GM23338 (cell line): ENCODE measurements at regions not wholly inside any gene's neighbourhood (a gene's known extent, or its start where the extent isn't known, plus 50 kb on each side); places are given as distances from the start of the nearest gene placed in this dataset.

Experiments
- ATAC-seq: fragments of 200-7000 bp; cut with Tn5 transposase; 3 replicates; pipeline ENCODE4 v1.9.1; 2020
- DNase-seq: peaks from one replicate; pipeline ENCODE4 v3.0.0-alpha.2; 2015; ENCODE audit warnings: low spot score
- H2AFZ ChIP-seq: fragments of 200-600 bp; sonication (generic); 2 replicates; pipeline ENCODE4 v1.8.0; 2016; ENCODE audit warnings: antibody characterized with exemption, mild to moderate bottlenecking, moderate library complexity
- H3F3A ChIP-seq: fragments of 200-600 bp; sonication (generic); replicated peaks from 2 replicates; pipeline ENCODE4 v1.8.0; 2017; ENCODE audit warnings: antibody characterized with exemption, mixed run types, low read depth
- H3K27ac ChIP-seq: fragments of 200-600 bp; sonication (generic); 2 replicates; pipeline ENCODE4 v1.6.1; 2016; ENCODE audit warnings: low read depth
- H3K27me3 ChIP-seq: fragments of 200-600 bp; sonication (generic); 2 replicates; pipeline ENCODE4 v1.8.0; 2016; ENCODE audit warnings: mild to moderate bottlenecking, mixed run types, moderate library complexity; ENCODE audit not compliant: insufficient read depth
- H3K36me3 ChIP-seq: fragments of 200-600 bp; sonication (generic); 2 replicates; pipeline ENCODE4 v1.8.0; 2016; ENCODE audit warnings: mild to moderate bottlenecking; ENCODE audit not compliant: insufficient read depth
- H3K4me1 ChIP-seq: fragments of 200-600 bp; sonication (generic); 2 replicates; pipeline ENCODE4 v1.8.0; 2016; ENCODE audit warnings: mild to moderate bottlenecking, moderate library complexity; ENCODE audit not compliant: insufficient read depth
- H3K4me2 ChIP-seq: fragments of 200-600 bp; sonication (generic); 2 replicates; pipeline ENCODE4 v1.7.1; 2017; ENCODE audit warnings: mixed run types
- H3K4me3 ChIP-seq: fragments of 200-600 bp; sonication (generic); 2 replicates; pipeline ENCODE4 v1.6.1; 2016; ENCODE audit warnings: mixed run types
- H3K79me2 ChIP-seq: fragments of 200-600 bp; sonication (generic); replicated peaks from 2 replicates; pipeline ENCODE4 v1.8.0; 2017; ENCODE audit warnings: mild to moderate bottlenecking; ENCODE audit not compliant: insufficient read depth
- H3K9me2 ChIP-seq: fragments of 200-600 bp; sonication (generic); 2 replicates; pipeline ENCODE4 v1.8.0; 2017; ENCODE audit not compliant: insufficient read depth
- H4K20me1 ChIP-seq: fragments of 200-600 bp; sonication (generic); replicated peaks from 2 replicates; pipeline ENCODE4 v1.8.0; 2017; ENCODE audit warnings: mild to moderate bottlenecking; ENCODE audit not compliant: insufficient read depth
- H3K27ac Mint-ChIP-seq: 2 replicates; pipeline ENCODE4 v1.8.0; 2020; ENCODE audit warnings: inconsistent platforms, mild to moderate bottlenecking, moderate library complexity, mixed read lengths
- H3K27me3 Mint-ChIP-seq: 3 replicates; pipeline ENCODE4 v1.8.0; 2022; ENCODE audit warnings: low read depth, mild to moderate bottlenecking, moderate library complexity, mixed read lengths, inconsistent platforms; ENCODE audit not compliant: insufficient read depth, poor library complexity
- H3K36me3 Mint-ChIP-seq: 3 replicates; pipeline ENCODE4 v1.8.0; 2021; ENCODE audit warnings: low read depth, mild to moderate bottlenecking, inconsistent platforms, moderate library complexity, mixed read lengths
- H3K4me1 Mint-ChIP-seq: 3 replicates; pipeline ENCODE4 v1.8.0; 2020; ENCODE audit warnings: mild to moderate bottlenecking, inconsistent platforms, mixed read lengths
- H3K4me3 Mint-ChIP-seq: 3 replicates; pipeline ENCODE4 v1.8.0; 2021; ENCODE audit warnings: moderate library complexity, mild to moderate bottlenecking, inconsistent platforms, mixed read lengths
- H3K9me3 Mint-ChIP-seq: 3 replicates; pipeline ENCODE4 v1.8.0; 2020; ENCODE audit warnings: moderate library complexity, mild to moderate bottlenecking, inconsistent platforms, mixed read lengths
- CREB1 ChIP-seq: fragments of 250-450 bp; sonication (Bioruptor Pico); IDR thresholded peaks from 2 replicates; pipeline ENCODE4 v1.5.0; 2020; ENCODE audit warnings: low read depth, mild to moderate bottlenecking, moderate library complexity
- EZH2 ChIP-seq: fragments of 200-600 bp; sonication (generic); IDR thresholded peaks from one replicate; pipeline ENCODE4 v1.8.0; 2017; ENCODE audit warnings: antibody characterized with exemption, mild to moderate bottlenecking, low read depth; ENCODE audit not compliant: unreplicated experiment
- EZH2phosphoT487 ChIP-seq: fragments of 200-600 bp; sonication (generic); IDR thresholded peaks from one replicate; pipeline ENCODE4 v1.8.1; 2018; ENCODE audit warnings: antibody characterized with exemption; ENCODE audit not compliant: unreplicated experiment
- JUNB ChIP-seq: IDR thresholded peaks from one replicate; pipeline ENCODE4 v1.6.1; 2016; ENCODE audit warnings: antibody characterized with exemption; ENCODE audit not compliant: unreplicated experiment
- NANOG ChIP-seq: IDR thresholded peaks from 2 replicates; pipeline ENCODE4 v1.6.1; 2016; ENCODE audit warnings: antibody characterized with exemption, borderline replicate concordance
- POLR2AphosphoS5 ChIP-seq: IDR thresholded peaks from 2 replicates; pipeline ENCODE4 v1.6.1; 2016; ENCODE audit warnings: antibody characterized with exemption, low read depth
- STAT1 ChIP-seq: IDR thresholded peaks from one replicate; pipeline ENCODE4 v1.6.1; 2016; ENCODE audit warnings: antibody characterized with exemption; ENCODE audit not compliant: unreplicated experiment
- ZNF114 ChIP-seq: fragments of 250-450 bp; sonication (Bioruptor Pico); IDR thresholded peaks from 2 replicates; pipeline ENCODE4 v1.5.0; 2020; ENCODE audit warnings: mild to moderate bottlenecking, moderate library complexity
- ZNF331 ChIP-seq: fragments of 250-450 bp; sonication (Bioruptor Pico); IDR thresholded peaks from 2 replicates; pipeline ENCODE4 v1.5.0; 2020; ENCODE audit warnings: low read depth, mild to moderate bottlenecking, moderate library complexity
- TF ChIP-seq, protein P1 (sequence below): IDR thresholded peaks from 2 replicates; pipeline ENCODE4 v1.6.1; 2016; ENCODE audit warnings: antibody characterized with exemption
- TF ChIP-seq, protein P2 (sequence below), 2 experiments: fragments of 200-600 bp in 1 of 2; sonication (generic) in 1 of 2; conservative IDR thresholded peaks; 2 replicates each; pipeline versions ENCODE4 v1.5.1 to v1.6.1; 2016 to 2017; ENCODE audit warnings: antibody characterized with exemption in 2 of 2, low read depth in 2 of 2, mild to moderate bottlenecking in 2 of 2, moderate library complexity in 1 of 2
- TF ChIP-seq, protein P3 (sequence below): IDR thresholded peaks from one replicate; pipeline ENCODE4 v1.6.1; 2018; ENCODE audit warnings: antibody characterized with exemption; ENCODE audit not compliant: unreplicated experiment

DNA sequence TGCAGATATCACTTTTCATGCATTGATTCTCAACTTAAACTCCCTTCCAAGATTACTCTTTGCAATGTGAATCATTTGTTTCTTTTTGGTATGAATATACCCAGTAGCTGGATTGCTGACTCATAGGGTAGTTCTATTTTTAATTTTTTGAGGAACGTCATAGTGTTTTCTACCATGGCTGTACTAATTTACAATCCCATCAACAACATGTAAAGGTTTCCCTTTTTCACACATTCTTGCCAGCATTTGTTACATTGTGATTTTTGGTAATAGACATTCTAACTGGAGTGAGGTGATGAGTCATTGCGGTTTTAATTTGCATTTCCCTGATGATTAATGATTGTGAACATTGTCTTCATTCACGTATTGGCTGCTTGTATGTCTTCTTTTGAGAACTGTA is 126.7 kb downstream of the VCY1B start:
- H3F3A ChIP-seq: no peaks in the 10 kb centered on the region
- no peaks in the 10 kb centered on the region for H3K9me2 ChIP-seq
- no peaks in the 10 kb centered on the region; the same call in 2 of the 3 replicates for H3K9me3 Mint-ChIP-seq
- no peaks in the 10 kb centered on the region for H3K27me3 Mint-ChIP-seq
- H3K4me3 Mint-ChIP-seq: no peak overlapping the region
- no peaks in the 10 kb centered on the region for H3K36me3 Mint-ChIP-seq
- H3K4me2 ChIP-seq: no peak overlapping the region
- H2AFZ ChIP-seq: no peak overlapping the region
- no peaks in the 10 kb centered on the region for H3K79me2 ChIP-seq
- TF ChIP-seq, protein P1, sequence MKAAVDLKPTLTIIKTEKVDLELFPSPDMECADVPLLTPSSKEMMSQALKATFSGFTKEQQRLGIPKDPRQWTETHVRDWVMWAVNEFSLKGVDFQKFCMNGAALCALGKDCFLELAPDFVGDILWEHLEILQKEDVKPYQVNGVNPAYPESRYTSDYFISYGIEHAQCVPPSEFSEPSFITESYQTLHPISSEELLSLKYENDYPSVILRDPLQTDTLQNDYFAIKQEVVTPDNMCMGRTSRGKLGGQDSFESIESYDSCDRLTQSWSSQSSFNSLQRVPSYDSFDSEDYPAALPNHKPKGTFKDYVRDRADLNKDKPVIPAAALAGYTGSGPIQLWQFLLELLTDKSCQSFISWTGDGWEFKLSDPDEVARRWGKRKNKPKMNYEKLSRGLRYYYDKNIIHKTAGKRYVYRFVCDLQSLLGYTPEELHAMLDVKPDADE: no peak
- TF ChIP-seq EZH2 (no peak), STAT1 (no peak), EZH2phosphoT487 (no peak)
- no peaks in the 10 kb centered on the region for H3K36me3 ChIP-seq
- DNase-seq (no peak), ATAC-seq (no peak)
- no peaks in the 10 kb centered on the region for H3K4me1 Mint-ChIP-seq
- no peak overlapping the region for H3K4me3 ChIP-seq
- H3K27ac ChIP-seq: no peak overlapping the region
- no peak overlapping the region; the same call in 1 of the 2 replicates for H3K27ac Mint-ChIP-seq
- H4K20me1 ChIP-seq: no peaks in the 10 kb centered on the region
- H3K4me1 ChIP-seq: no peaks in the 10 kb centered on the region
- H3K27me3 ChIP-seq: no peaks in the 10 kb centered on the region

DNA sequence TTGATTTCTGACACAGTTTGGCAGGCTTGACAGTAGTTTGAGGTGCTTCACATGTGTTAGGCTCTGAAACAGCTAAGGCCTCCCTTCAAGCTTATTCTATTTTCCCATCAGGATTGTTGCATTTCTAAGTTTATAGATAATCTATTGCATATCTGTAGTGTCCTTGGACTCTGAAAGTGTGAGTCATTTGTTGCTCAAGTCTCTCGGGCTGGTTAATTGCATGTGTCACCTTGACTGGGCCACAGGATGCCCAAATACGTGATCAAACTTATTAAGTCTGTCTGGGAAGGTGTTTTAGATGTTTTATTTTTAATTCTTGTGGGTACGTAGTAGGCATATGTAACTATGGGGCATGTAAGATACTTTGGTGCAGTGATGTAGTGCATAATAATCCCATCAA is 166.0 kb downstream of the VCY1B start:
- Mint-ChIP-seq H3K9me3 (no peaks in the 10 kb centered on the region), H3K4me1 (no peaks in the 10 kb centered on the region), H3K27ac (no peak overlapping the region), H3K36me3 (no peaks in the 10 kb centered on the region), H3K4me3 (no peak overlapping the region), H3K27me3 (no peaks in the 10 kb centered on the region)
- Histone ChIP-seq H3K79me2 (no peaks in the 10 kb centered on the region), H3K27me3 (no peaks in the 10 kb centered on the region), H3K4me3 (no peak overlapping the region), H4K20me1 (no peaks in the 10 kb centered on the region), H3K4me2 (no peak overlapping the region), H3K9me2 (no peaks in the 10 kb centered on the region), H3F3A (no peaks in the 10 kb centered on the region), H3K27ac (no peak overlapping the region), H3K36me3 (no peaks in the 10 kb centered on the region), H2AFZ (no peak overlapping the region), H3K4me1 (no peaks in the 10 kb centered on the region)
- no peak for ATAC-seq
- DNase-seq: no peak
- TF ChIP-seq ZNF114 (no peak), ZNF331 (no peak), EZH2phosphoT487 (no peak), NANOG (no peak), EZH2 (no peak), STAT1 (no peak), POLR2AphosphoS5 (no peak), JUNB (no peak), CREB1 (CRISPR knock-in tag) (no peak)
- TF ChIP-seq, protein P1: no peak
- TF ChIP-seq, protein P2, sequence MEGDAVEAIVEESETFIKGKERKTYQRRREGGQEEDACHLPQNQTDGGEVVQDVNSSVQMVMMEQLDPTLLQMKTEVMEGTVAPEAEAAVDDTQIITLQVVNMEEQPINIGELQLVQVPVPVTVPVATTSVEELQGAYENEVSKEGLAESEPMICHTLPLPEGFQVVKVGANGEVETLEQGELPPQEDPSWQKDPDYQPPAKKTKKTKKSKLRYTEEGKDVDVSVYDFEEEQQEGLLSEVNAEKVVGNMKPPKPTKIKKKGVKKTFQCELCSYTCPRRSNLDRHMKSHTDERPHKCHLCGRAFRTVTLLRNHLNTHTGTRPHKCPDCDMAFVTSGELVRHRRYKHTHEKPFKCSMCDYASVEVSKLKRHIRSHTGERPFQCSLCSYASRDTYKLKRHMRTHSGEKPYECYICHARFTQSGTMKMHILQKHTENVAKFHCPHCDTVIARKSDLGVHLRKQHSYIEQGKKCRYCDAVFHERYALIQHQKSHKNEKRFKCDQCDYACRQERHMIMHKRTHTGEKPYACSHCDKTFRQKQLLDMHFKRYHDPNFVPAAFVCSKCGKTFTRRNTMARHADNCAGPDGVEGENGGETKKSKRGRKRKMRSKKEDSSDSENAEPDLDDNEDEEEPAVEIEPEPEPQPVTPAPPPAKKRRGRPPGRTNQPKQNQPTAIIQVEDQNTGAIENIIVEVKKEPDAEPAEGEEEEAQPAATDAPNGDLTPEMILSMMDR (conservative IDR thresholded peaks at IDR 0.05; ENCODE audit: low read depth in 2 of 2): no peak
- TF ChIP-seq, protein P3, sequence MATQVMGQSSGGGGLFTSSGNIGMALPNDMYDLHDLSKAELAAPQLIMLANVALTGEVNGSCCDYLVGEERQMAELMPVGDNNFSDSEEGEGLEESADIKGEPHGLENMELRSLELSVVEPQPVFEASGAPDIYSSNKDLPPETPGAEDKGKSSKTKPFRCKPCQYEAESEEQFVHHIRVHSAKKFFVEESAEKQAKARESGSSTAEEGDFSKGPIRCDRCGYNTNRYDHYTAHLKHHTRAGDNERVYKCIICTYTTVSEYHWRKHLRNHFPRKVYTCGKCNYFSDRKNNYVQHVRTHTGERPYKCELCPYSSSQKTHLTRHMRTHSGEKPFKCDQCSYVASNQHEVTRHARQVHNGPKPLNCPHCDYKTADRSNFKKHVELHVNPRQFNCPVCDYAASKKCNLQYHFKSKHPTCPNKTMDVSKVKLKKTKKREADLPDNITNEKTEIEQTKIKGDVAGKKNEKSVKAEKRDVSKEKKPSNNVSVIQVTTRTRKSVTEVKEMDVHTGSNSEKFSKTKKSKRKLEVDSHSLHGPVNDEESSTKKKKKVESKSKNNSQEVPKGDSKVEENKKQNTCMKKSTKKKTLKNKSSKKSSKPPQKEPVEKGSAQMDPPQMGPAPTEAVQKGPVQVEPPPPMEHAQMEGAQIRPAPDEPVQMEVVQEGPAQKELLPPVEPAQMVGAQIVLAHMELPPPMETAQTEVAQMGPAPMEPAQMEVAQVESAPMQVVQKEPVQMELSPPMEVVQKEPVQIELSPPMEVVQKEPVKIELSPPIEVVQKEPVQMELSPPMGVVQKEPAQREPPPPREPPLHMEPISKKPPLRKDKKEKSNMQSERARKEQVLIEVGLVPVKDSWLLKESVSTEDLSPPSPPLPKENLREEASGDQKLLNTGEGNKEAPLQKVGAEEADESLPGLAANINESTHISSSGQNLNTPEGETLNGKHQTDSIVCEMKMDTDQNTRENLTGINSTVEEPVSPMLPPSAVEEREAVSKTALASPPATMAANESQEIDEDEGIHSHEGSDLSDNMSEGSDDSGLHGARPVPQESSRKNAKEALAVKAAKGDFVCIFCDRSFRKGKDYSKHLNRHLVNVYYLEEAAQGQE: no peak
